Forelimb muscle (tissue), 1 donor: ENCODE measurements at regions not wholly inside any gene's neighbourhood (a gene's known extent, or its start where the extent isn't known, plus 50 kb on each side); places are given as distances from the start of the nearest gene placed in this dataset.
"Not testable (repeated sequence)": the region's sequence is repeated elsewhere in the genome, so short reads cannot be mapped to it uniquely, and the experiment has no call there.

Source experiments
- DNase-seq: peaks from one replicate; pipeline ENCODE4 v3.0.0-alpha.2; 2013; ENCODE audit warnings: low read depth

- DNase-seq = not testable (repeated sequence)
Measured at GRCh38 chr16:16618963-16619465, 240.1 kb downstream of the NPIPA7 start.

DNA sequence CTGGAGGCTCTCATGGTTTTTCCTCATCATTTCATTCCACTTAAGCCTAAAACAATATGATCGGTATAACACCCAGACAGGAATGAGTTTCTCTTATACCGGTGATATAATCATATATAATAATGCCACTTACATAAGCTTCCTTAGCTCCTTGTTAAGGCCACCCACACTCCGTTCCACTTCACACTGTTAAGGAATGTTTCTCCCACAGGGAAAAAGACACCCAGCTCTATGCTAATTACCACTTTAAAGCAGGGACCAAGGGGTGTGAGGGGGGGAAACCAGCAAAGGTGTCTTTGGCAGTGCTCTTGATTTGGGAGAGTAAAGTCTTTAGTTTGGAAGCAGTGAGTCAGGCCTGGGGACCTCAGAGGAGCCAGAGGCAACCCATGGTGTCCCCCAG is 245.4 kb downstream of the NPIPA7 start:
- not testable (repeated sequence) for DNase-seq

- not testable (repeated sequence) for DNase-seq
Measured at GRCh38 chr16:16625140-16625539, 246.2 kb downstream of the NPIPA7 start.

- DNase-seq = not testable (repeated sequence)
Measured at GRCh38 chr16:16627865-16628264, 248.9 kb downstream of the NPIPA7 start.

DNA sequence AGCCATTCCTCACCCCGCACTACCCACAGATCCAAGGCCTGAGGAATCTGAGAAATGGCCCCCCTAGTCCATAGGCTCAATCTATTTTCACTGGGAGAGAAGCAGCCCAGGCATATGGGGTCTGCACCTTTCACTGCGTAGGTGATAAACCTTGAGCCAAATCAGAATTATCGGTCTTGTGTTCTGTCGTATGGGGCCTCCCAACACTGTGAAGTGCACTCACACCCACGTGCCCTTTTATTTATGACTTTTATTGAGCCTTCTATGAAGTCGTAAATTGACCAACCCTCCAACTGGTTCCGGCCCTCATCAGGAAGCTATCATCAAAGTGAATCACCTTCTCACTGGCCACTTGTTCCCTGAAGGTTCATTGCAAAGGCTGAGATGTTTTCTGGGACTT is 259.3 kb downstream of the NPIPA7 start:
- DNase-seq = not testable (repeated sequence)

DNA sequence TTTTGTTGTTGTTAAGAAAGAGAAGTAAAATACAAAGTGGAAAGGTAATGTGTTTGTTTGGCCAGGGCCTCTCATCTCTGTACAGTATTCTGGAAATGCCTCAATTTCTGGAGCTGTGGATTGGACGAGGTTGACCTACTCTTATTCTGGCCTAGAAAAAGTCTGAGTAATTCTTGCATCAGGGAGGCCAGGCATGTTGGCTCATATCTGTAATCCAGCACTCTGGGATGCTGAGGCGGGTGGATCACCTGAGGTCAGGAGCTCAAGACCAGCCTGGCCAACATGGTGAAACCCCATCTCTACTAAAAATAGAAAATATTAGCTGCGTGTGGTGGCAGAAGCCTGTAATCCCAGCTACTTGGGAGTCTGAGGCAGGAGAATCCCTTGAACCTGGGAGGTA is 259.8 kb downstream of the NPIPA7 start:
- not testable (repeated sequence) for DNase-seq

GRCh38 chr16:16643828-16644227 is 264.9 kb downstream of the NPIPA7 start:
- not testable (repeated sequence) for DNase-seq

- DNase-seq = not testable (repeated sequence)
Measured at GRCh38 chr16:16648002-16648401, 269.1 kb downstream of the NPIPA7 start.

DNA sequence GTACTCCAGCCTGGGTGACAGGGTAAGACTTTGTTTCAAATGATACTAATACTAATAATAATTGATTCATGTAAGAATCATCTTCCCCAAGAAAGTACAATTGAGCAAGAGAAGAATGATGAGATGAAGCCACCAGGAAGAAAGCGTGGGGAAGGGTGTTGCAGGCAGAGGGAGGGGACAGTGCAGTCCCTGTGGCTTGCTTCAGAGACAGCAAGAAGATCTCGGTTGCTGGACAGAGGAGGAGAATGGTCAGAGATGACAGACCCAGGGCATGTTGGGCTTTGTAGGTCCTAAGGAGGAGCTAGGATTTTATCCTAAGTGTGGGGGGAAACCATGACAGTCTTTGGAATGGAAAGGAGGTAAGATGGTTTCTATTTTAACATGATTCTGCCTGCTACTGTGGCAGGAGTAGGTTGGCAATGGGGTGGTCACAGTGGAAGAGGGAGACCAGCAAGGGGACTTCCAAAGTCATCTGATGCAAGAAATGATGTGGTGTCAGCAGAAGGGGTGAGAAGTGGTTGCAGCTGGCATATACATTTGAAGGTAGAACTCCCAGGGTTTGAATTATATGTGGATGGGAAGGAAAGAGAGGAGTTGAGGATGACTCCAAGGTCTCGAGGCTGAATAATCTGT is 293.4 kb downstream of the NPIPA7 start:
- not testable (repeated sequence) for DNase-seq

- not testable (repeated sequence) for DNase-seq
Measured at GRCh38 chr16:16674820-16675219, 295.9 kb downstream of the NPIPA7 start.

GRCh38 chr16:16721849-16722248 is 342.9 kb downstream of the NPIPA7 start:
- DNase-seq = not testable (repeated sequence)

DNA sequence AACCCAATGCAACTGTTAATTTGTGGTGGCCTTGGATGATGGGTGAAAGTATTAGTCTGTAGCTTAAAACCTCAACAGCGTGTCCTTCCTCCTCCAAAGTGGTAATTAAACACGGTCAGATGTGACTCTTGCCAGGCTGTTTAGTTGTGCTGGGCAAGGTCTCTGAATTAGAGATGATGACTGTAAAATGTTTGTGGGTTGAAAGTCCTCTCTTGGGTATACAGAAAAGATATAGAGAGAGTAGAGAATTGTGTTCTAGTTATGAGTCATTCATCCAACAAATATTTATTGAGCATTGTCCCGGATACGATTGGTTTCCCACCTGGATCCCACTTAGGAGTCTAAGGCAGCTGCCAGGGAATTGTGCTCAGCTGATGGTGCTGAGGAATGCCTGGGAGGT is 343.7 kb downstream of the NPIPA7 start:
- DNase-seq = not testable (repeated sequence)

GRCh38 chr16:16723819-16724519 is 345.0 kb downstream of the NPIPA7 start:
- not testable (repeated sequence) for DNase-seq

DNA sequence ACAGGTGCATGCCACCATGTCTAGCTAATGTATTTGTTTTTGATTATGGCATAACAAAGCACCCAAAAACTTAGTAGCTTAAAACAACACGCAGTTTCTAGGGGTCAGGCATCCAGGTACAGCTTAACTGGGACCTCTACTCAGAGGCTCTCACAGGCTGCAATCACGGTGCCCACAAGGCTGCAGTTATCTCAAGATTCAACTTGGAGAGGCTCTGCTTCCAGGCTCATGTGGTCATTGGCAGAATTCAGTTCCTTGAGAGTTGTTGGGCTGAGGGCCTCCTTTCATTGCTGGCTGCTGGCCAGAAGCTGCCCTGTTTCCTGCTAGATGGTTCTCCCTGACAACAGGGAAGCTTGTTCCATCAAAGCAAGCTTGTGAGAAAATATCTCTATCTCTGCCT is 348.1 kb downstream of the NPIPA7 start:
- not testable (repeated sequence) for DNase-seq

- DNase-seq = not testable (repeated sequence)
Measured at GRCh38 chr16:16742573-16742972, 363.6 kb downstream of the NPIPA7 start.

DNA sequence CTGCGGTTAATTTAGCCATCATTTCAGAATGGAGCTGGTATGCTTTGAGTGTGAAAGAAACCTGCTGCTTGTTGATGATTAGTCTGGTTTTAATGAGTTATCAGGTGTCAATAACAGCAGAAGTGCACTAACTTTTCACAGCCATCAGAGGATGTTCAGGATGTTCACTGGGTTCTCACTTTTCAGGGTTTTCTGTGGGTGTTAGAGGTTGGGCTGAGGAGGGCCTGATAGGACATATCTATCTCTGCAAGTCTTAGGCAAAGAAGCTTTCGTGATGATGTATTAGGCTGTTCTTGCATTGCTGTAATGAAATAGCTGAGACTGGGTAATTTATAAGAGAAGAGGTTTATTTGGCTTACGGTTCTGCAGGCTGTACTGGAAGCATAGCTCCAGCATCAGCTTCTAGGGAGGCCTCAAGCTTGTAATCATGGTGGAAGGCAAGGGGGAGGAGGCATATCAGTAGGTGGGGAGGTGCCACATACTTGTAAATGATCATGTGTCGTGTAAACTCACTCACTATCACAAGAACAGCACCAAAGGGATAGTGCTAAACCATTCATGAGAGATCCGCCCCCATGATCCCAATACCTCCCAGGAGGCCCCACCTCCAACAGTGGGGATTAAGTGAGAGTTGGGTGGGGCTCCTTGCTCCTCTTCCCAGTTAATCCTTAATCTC is 376.2 kb downstream of the NPIPA7 start:
- not testable (repeated sequence) for DNase-seq

DNA sequence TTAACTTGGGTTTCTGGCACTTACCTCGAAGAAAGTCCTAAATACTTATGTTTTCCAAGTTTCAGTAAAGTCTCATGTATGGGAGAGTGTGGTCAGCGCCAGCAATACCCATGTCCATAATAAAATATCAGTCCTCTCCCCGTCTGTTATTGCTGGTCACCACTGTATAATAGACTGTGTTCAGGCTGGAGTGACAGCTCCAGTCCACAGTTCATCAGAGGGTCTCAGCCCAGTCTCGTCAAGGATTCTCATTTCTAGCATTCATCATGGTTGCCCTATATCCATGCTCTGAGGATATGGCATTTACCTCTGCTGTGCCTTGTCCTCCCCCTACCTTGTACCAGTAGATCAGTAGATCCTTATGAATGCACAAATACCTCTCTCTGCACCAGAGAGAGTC is 384.5 kb downstream of the NPIPA7 start:
- DNase-seq = no peak

GRCh38 chr16:16770717-16771116 is 391.8 kb downstream of the NPIPA7 start:
- not testable (repeated sequence) for DNase-seq

DNA sequence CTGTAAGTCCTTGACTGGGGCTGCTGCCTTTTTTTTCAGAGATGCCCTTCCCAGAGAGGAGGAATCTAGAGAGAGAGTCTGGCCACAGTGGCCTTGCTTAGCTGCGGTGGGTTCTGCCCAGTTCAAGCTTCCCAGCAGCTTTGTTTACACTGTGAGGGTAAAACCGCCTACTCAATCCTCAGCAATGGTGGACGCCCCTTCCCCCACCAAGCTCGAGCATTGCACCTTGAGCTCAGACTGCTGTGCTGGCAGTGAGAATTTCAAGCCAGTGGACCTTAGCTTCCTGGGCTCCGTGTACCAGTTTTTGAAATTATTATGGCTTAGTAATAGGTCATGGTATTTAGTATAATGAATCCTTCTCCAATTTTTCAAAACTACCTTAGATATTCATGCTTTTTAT is 395.4 kb downstream of the NPIPA7 start:
- no peak for DNase-seq

DNA sequence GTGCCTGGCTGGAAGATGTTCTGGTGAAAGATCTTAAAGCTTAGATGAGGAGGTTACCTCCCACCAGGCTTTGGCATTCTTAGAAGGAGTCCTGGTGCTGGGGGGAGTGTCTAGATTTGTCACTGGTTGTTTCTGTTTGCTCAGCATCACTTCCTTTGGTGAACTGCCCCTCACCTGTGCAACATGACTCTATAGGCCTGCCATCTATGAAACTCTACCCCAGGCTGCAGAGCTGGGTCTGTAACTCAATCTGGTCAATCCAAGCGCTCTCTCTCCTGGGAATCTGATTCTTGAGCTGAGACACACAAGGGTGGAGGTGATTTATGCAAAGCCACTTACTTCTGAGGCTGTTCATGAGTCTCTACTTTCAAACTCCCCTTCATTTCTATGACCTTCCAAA is 399.4 kb downstream of the NPIPA7 start:
- no peak for DNase-seq

DNA sequence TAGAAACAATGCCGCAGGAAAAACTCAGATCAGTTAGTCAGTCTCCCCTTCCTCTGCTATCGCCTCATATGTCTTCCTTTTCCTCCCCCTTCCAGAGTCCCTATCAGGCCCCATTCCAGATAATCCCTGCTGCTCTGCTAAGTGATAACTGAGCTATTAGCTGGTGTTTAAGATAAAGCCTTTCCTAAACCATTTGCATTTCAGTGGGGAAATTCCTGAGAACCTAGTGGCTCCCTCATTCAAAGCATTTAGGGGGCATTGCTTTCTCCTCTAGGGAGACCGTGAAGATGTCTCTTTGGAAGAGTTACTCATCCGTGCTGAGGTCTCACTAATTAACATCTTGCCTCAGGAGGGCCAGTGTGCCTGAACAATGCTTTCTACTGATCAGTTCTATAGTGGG is 401.6 kb downstream of the NPIPA7 start:
- no peak for DNase-seq

- DNase-seq = no peak
Measured at GRCh38 chr16:16782153-16782552, 403.2 kb downstream of the NPIPA7 start.

- DNase-seq = no peak
Measured at GRCh38 chr16:16788004-16788403, 409.1 kb downstream of the NPIPA7 start.
